WI38 (cell line): ENCODE measurements at regions not wholly inside any gene's neighbourhood (a gene's known extent, or its start where the extent isn't known, plus 50 kb on each side); places are given as distances from the start of the nearest gene placed in this dataset.

Experiments
- H3K4me3 ChIP-seq: 2 replicates; pipeline ENCODE4 v1.5.1; 2011; ENCODE audit warnings: low read depth, mild to moderate bottlenecking, control low read depth, low read length
- TF ChIP-seq, protein P1 (sequence below): IDR thresholded peaks from 2 replicates; pipeline ENCODE4 v1.5.1; 2012; ENCODE audit warnings: low read depth, mild to moderate bottlenecking, control low read depth, low read length

DNA sequence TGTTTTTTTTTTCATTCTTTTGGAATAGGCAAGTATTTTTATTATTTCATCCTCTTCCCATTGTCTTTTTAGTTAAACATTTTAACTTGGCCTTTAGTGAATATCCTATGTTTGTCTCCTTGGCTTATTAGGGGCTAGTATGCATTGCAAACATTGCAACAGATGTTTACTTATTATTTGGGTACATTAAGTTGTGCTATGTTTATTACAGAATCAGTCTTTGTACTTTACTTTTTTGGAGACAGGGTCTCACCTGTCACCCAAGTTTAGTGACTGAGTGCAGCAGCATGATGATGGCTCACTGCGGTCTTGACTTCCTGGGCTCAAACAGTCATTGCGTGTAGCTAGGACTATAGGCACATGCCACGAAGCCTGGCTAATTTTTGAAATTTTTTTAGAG is 51.1 kb upstream of the NUDT6 start:
- no peak overlapping the region for H3K4me3 ChIP-seq
- TF ChIP-seq, protein P1, sequence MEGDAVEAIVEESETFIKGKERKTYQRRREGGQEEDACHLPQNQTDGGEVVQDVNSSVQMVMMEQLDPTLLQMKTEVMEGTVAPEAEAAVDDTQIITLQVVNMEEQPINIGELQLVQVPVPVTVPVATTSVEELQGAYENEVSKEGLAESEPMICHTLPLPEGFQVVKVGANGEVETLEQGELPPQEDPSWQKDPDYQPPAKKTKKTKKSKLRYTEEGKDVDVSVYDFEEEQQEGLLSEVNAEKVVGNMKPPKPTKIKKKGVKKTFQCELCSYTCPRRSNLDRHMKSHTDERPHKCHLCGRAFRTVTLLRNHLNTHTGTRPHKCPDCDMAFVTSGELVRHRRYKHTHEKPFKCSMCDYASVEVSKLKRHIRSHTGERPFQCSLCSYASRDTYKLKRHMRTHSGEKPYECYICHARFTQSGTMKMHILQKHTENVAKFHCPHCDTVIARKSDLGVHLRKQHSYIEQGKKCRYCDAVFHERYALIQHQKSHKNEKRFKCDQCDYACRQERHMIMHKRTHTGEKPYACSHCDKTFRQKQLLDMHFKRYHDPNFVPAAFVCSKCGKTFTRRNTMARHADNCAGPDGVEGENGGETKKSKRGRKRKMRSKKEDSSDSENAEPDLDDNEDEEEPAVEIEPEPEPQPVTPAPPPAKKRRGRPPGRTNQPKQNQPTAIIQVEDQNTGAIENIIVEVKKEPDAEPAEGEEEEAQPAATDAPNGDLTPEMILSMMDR: no peak

DNA sequence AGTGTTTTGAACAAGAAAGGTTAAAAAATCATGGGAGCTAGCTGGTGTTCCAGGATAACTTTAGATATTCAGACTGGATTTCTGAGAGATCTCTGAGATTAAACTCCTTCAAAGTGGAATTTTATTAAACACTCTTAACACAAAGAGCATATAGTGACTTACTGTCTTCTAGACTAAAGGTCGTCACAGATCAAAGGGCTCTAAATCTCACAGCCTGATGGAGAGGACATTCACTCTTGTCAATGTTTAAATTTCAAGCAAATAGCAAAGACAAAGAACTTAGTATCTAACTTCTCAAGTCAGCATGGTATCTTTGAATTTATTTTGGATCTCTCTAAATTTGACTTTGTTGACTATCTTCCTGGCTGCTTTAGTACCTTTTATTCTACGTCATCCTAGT is 53.7 kb upstream of the NUDT6 start:
- no peak overlapping the region for H3K4me3 ChIP-seq
- TF ChIP-seq, protein P1: no peak

DNA sequence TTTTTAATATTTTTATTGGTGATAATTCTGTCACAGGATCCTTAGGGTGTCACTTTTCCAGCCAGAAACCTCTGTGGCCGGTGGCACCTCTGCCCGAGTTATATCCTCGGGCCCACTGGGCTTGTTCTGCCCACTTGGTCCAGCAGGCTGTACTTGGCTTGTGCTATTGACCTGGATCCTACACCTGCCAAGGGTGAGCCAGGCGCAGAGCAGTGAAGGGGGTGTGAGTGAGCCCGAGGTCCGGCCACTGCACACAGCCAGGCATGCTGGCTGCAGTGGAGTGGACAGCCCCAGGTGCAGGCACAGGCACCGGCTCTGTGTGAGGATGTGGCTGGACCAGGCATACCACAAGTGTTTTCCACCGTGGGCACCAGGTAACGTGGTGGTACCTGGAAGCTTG is 54.7 kb upstream of the NUDT6 start:
- no peak overlapping the region for H3K4me3 ChIP-seq
- TF ChIP-seq, protein P1: no peak

DNA sequence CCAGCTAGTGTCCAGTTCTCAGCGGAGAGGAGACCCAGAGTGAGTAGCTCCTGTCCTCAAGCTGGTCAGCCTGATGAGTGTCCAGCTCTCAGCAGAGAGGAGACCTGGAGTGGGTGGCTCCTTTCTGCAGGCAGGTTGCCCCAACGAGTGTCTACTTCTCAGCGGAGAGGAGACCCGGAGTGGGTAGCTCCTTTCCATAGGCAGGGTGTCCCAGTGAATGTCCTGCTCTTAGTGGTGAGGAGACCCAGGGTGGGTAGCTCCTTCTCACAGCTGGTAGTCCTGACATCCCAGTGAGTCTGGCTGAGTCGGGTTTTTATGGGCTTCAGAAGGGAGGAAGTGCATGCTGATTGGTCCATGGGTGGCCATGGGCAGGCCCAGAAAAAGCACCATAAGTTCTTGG is 55.7 kb upstream of the NUDT6 start:
- no peak overlapping the region for H3K4me3 ChIP-seq
- TF ChIP-seq, protein P1: no peak

DNA sequence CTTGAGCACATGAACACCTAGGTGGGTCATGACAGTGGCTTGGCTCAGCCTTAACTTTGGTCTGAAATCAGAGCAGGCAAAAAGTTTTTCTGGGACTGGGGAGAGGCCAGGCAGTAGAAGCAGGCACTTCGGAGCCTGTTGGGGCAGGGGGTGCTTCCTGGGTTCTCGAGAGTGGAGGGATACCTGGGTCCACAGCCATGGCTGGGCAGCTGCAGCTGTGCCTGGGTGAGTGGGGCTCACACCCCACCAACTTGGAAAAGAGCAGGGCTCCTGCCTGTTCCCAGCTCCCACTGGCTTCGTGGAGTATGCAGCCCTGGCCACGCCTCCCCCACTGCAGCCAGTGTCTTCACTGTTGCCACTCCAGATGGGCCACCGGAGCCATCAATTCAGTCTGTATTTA is 56.4 kb upstream of the NUDT6 start:
- TF ChIP-seq, protein P1: no peak
- H3K4me3 ChIP-seq: no peak overlapping the region

DNA sequence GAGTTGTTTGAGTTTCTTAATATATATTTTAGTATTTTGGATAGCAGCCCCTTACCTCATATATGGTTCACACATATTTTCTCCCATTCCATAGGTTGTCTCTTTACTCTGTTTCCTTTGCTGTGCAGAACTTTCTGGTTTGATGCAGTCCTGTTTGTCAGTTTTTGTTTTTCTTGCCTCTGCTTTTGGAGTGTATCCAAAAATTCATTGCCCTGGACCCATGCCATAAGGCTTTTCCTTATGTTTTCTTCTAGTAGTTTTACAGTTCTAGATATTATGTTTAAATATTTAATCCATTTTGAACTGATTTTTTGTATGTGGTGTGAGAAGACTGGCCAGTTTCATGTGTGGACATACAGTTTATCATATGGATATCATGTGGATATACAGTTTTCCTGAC is 58.5 kb upstream of the NUDT6 start:
- TF ChIP-seq, protein P1: no peak
- H3K4me3 ChIP-seq: no peak overlapping the region

DNA sequence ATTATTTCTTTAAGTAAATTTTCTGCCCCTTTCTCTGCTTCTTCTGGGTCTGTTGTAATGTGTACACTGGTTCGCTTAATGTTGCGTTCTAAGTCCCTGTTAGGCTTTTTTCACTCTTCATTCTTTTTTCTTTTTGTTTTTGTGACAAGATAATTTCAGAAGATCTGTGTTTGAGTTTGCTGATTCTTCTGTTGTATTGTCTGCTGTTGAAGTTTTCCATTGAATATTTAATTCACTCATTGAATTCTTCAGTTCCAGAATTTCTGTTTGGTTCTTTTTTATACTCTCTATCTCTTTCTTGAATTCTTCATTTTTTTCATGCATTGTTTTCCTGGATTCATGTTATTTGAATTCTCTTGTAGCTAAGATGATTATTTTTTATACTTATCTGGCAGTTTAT is 66.3 kb upstream of the NUDT6 start:
- H3K4me3 ChIP-seq: no peak overlapping the region
- TF ChIP-seq, protein P1: no peak
